ENCODE measurements at regions not wholly inside any gene's neighbourhood (a gene's known extent, or its start where the extent isn't known, plus 50 kb on each side); places are given as distances from the start of the nearest gene placed in this dataset.

DNA sequence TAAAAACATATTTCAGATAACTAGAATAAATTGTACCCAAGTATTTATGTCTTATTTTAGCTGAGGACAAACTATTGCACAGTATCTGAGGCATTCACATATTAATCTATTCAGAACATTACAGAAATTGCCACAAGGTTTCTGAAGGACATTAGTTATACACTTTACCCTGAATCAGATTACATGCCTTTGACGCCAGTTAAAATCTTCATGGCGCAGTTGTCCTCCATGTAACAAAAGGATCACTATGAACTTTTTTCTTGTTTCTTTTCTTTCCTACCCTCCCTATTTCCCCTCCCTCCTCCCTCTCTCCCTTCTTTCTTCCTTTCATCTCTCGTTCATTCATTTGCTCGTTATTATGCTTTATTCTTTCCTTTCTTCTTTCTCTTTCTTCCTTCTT lies 176.6 kb upstream of the KITLG start:
- no peak for DNase-seq (ENCODE audit: low spot score)
- TF ChIP-seq, protein P1, sequence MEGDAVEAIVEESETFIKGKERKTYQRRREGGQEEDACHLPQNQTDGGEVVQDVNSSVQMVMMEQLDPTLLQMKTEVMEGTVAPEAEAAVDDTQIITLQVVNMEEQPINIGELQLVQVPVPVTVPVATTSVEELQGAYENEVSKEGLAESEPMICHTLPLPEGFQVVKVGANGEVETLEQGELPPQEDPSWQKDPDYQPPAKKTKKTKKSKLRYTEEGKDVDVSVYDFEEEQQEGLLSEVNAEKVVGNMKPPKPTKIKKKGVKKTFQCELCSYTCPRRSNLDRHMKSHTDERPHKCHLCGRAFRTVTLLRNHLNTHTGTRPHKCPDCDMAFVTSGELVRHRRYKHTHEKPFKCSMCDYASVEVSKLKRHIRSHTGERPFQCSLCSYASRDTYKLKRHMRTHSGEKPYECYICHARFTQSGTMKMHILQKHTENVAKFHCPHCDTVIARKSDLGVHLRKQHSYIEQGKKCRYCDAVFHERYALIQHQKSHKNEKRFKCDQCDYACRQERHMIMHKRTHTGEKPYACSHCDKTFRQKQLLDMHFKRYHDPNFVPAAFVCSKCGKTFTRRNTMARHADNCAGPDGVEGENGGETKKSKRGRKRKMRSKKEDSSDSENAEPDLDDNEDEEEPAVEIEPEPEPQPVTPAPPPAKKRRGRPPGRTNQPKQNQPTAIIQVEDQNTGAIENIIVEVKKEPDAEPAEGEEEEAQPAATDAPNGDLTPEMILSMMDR (IDR thresholded peaks at IDR 0.05; ENCODE audit: extremely low read depth, missing control alignments), result no peak

DNA sequence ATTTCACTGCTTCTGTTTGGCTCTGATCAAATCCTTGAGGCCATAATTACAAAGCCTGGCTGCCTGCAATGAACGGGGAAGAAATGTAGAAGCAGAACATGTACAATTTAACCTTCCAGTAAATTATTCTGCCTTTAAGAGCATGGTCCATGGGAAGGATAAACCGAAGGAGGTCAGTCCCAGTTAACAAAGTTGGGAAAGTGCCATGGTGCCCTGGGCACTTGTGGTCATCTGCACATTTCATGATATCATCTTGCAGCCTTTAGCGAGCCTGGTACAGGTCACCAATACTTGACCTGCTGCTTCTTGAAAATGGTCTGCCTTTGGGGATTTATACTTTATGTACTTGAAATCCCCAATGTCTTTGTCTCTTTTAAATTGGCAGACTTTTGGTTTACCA lies 175.9 kb upstream of the KITLG start:
- TF ChIP-seq, protein P1 (IDR thresholded peaks at IDR 0.05; ENCODE audit: extremely low read depth, missing control alignments), result no peak
- no peak for DNase-seq (ENCODE audit: low spot score)

DNA sequence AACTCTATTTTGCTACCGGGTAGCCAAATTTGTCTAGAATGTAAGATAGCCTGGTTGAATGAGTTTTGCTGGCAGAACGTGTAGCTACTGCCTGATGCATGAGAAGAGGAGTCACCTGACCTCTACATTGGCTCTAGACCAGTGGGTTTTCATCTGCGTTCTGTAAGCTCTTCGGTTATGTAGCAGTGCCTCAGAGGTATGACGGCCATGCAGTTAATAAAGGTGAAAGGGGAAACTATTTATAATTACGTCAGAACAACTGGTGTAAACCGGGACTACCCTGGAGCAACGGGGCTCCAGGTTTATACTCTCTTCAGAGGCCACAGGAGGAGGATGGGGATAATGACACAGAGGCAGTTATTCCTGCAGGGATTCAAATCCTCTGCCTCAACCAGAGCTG lies 173.4 kb upstream of the KITLG start:
- TF ChIP-seq, protein P1 (IDR thresholded peaks at IDR 0.05; ENCODE audit: extremely low read depth, missing control alignments), result no peak
- DNase-seq (ENCODE audit: low spot score), result no peak

DNA sequence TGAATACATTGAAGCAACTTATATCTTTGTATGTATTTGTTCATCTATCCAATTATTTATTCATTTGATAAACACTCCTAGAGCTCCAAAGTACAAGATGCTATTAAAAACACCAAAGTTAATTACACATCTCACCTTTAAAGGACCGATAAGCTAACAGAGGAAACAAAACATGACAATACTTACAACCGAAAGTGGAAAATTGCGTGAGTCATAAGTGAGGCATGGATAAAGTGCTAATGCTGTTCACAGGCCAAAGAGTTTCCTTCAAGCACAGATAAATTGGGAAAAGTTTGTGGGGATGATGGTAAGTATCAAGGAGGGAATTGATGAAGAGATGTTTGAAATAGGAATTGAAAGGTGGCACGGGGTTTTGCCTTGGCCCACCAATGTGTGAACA lies 172.8 kb upstream of the KITLG start:
- TF ChIP-seq, protein P1 (IDR thresholded peaks at IDR 0.05; ENCODE audit: extremely low read depth, missing control alignments), result no peak

DNA sequence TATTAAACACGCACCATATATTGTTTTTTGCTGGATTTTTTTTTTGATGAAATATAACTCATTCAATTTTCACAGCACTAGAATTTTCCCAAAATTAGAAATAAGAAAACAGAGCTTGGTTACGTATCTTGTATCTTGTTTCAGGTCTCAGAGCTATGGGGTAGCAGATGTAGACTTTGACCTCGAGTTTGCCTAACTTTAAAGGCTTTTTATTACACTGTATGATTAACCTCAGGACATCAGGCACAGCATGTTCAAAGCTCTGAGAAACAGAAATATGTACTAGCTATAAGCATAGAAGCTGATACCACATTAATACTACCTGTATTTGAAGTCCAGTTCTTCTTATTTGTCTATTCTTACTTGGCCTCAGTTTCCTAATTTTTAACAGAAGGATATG lies 171.9 kb upstream of the KITLG start:
- no peak for DNase-seq (ENCODE audit: low spot score)
- TF ChIP-seq, protein P1 (IDR thresholded peaks at IDR 0.05; ENCODE audit: extremely low read depth, missing control alignments), result no peak

More for the DNA sequence above, 172.8 kb upstream of the KITLG start:
- DNase-seq (ENCODE audit: low spot score), result no peak

DNA sequence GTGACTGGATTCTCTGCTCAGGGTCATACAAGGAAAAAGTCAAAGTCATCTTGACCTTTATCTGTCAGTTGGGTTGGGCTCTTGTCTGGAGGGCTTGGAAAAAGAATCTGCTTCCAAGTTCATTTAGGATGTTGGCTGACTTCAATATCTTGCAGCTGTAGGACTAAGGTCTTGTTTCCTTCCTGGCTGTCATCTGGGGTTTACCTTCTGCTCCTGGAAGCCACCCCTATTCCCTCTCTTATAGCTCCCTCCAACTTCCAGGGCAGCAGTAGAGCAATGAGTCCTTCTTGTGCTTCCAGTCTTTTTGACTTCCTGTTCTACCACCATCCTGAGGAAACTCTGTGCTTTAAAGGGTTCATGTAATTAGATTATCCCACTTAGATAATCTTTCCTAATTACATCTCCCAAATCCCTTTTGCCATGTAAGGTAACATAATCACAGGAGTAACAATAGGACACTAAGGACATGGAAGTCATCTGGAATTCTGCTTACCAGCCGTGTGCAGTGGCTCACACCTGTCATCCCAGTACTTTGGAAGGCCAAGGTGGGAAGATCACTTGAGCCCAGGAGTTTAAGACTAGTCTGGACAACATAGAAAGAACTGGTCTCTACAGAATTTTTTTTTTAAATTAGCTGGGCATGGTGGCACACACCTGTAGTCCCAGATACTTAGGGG lies 170.7 kb upstream of the KITLG start:
- TF ChIP-seq, protein P1 (IDR thresholded peaks at IDR 0.05; ENCODE audit: extremely low read depth, missing control alignments), result no peak
- DNase-seq (ENCODE audit: low spot score), result no peak

DNA sequence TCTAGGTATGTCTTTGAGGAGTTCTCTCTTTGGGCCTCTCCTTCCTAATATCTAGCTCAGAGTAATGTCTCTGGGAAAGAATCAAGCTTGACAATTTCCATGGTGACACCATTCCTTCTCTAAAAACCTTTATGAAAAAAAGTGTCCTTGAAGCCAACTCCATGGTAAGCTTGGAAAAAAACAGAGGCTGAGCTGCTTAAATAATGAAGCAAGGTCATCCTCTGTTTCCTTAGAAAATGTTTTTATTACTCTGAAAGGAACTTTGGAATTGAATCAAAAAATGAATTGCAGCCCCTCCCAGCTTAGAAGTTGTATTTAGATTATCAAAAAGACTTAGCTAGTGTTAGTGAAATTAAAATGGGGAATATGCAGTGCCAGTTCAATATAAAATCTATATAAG lies 166.1 kb upstream of the KITLG start:
- no peak for DNase-seq (ENCODE audit: low spot score)
- TF ChIP-seq, protein P1 (IDR thresholded peaks at IDR 0.05; ENCODE audit: extremely low read depth, missing control alignments), result no peak

All from GM20000 (cell line).